HS-5 (cell line): ENCODE measurements at regions not wholly inside any gene's neighbourhood (a gene's known extent, or its start where the extent isn't known, plus 50 kb on each side); places are given as distances from the start of the nearest gene placed in this dataset.

Experiments used
- DNase-seq: peaks from one replicate; pipeline ENCODE4 v3.0.0-alpha.2; 2012; ENCODE audit warnings: low read depth

GRCh38 chr19:30781519-30781918, 409.3 kb downstream of the ZNF536 start:
- DNase-seq, result no peak

- DNase-seq, result no peak
Observed at GRCh38 chr19:30781047-30781446, 408.9 kb downstream of the ZNF536 start.

GRCh38 chr19:30780456-30780855, 408.3 kb downstream of the ZNF536 start:
- no peak for DNase-seq

GRCh38 chr19:30780032-30780431, 407.8 kb downstream of the ZNF536 start:
- DNase-seq, result peak; percentile 8

GRCh38 chr19:30778961-30779715, 407.0 kb downstream of the ZNF536 start:
- DNase-seq, result no peak

GRCh38 chr19:30778061-30778460, 405.9 kb downstream of the ZNF536 start:
- DNase-seq, result no peak

- DNase-seq, result no peak
Observed at GRCh38 chr19:30775956-30776355, 403.8 kb downstream of the ZNF536 start.

GRCh38 chr19:30774252-30774766, 402.1 kb downstream of the ZNF536 start:
- no peak for DNase-seq

GRCh38 chr19:30762651-30763050, 390.5 kb downstream of the ZNF536 start:
- DNase-seq, result no peak

GRCh38 chr19:30760014-30760413, 387.8 kb downstream of the ZNF536 start:
- DNase-seq, result no peak

- DNase-seq, result no peak
Observed at GRCh38 chr19:30757837-30758617, 385.8 kb downstream of the ZNF536 start.

GRCh38 chr19:30757104-30757836, 385.1 kb downstream of the ZNF536 start:
- no peak for DNase-seq

GRCh38 chr19:30755581-30755980, 383.4 kb downstream of the ZNF536 start:
- no peak for DNase-seq

GRCh38 chr19:30754162-30754561, 382.0 kb downstream of the ZNF536 start:
- DNase-seq, result no peak

GRCh38 chr19:30752876-30753275, 380.7 kb downstream of the ZNF536 start:
- DNase-seq, result no peak

GRCh38 chr19:30752201-30752600, 380.0 kb downstream of the ZNF536 start:
- no peak for DNase-seq

GRCh38 chr19:30745476-30745985, 373.3 kb downstream of the ZNF536 start:
- DNase-seq, result no peak

GRCh38 chr19:30744741-30745475, 372.7 kb downstream of the ZNF536 start:
- no peak for DNase-seq

- no peak for DNase-seq
Observed at GRCh38 chr19:30743702-30744101, 371.5 kb downstream of the ZNF536 start.

- DNase-seq, result no peak
Observed at GRCh38 chr19:30743011-30743410, 370.8 kb downstream of the ZNF536 start.

- no peak for DNase-seq
Observed at GRCh38 chr19:30742406-30742938, 370.3 kb downstream of the ZNF536 start.
